CD4-positive, alpha-beta memory T cell (primary cell): ENCODE measurements at regions not wholly inside any gene's neighbourhood (a gene's known extent, or its start where the extent isn't known, plus 50 kb on each side); places are given as distances from the start of the nearest gene placed in this dataset.

ENCODE experiments used
- CTCF ChIA-PET: fragments of 350-600 bp; sonication (Branson Sonifier 250); formaldehyde crosslinking; loops from one replicate; lab custom pipeline; 2021; ENCODE audit warnings: inconsistent platforms; ENCODE audit not compliant: partially characterized antibody; lab: Charles Lee
- POLR2A ChIA-PET: fragments of 350-600 bp; sonication (Branson Sonifier 250); formaldehyde crosslinking; loops from one replicate; lab custom pipeline; 2021; ENCODE audit not compliant: partially characterized antibody; lab: Charles Lee
- DNase-seq, 5 donors: peaks; one replicate each; pipeline versions ENCODE4 v3.0.0 to v3.0.0-alpha.2; 2020 to 2022; ENCODE audit warnings: mixed read lengths in 1 of 5
- H3K27ac ChIP-seq: one replicate; pipeline ENCODE4 v1.7.0; 2013; ENCODE audit warnings: low read depth, low read length
- H3K27me3 ChIP-seq: 2 replicates; pipeline ENCODE4 v1.7.0; 2013; ENCODE audit warnings: mild to moderate bottlenecking, low read length, moderate library complexity; ENCODE audit not compliant: insufficient read depth
- H3K36me3 ChIP-seq: 2 replicates; pipeline ENCODE4 v1.7.0; 2013; ENCODE audit warnings: mild to moderate bottlenecking, low read length, moderate library complexity; ENCODE audit not compliant: insufficient read depth
- H3K4me1 ChIP-seq: 2 replicates; pipeline ENCODE4 v1.7.0; 2013; ENCODE audit warnings: mild to moderate bottlenecking, low read length, moderate library complexity; ENCODE audit not compliant: insufficient read depth
- H3K4me3 ChIP-seq, 2 donors: one replicate each; pipeline ENCODE4 v1.7.0; 2013; ENCODE audit warnings: low read length in 2 of 2, mild to moderate bottlenecking in 1 of 2
- H3K9me3 ChIP-seq, 2 donors: one replicate each; pipeline ENCODE4 v1.7.0; 2013; ENCODE audit warnings: low read length in 2 of 2, control low read depth in 1 of 2; ENCODE audit not compliant: control insufficient read depth in 1 of 2
- H3K27ac Mint-ChIP-seq, 7 donors: one replicate each; pipeline ENCODE4 v1.8.0; 2020 to 2021; ENCODE audit warnings: mixed read lengths in 7 of 7, mild to moderate bottlenecking in 6 of 7, inconsistent platforms in 3 of 7, moderate library complexity in 3 of 7
- H3K27me3 Mint-ChIP-seq, 2 donors: one replicate each; pipeline ENCODE4 v1.8.0; 2020 to 2021; ENCODE audit warnings: mixed read lengths in 2 of 2
- H3K36me3 Mint-ChIP-seq, 2 donors: one replicate each; pipeline ENCODE4 v1.8.0; 2020 to 2021; ENCODE audit warnings: mixed read lengths in 2 of 2, inconsistent platforms in 1 of 2, mild to moderate bottlenecking in 1 of 2
- H3K4me1 Mint-ChIP-seq, 4 donors: one replicate each; pipeline ENCODE4 v1.8.0; 2020 to 2021; ENCODE audit warnings: mixed read lengths in 4 of 4, mild to moderate bottlenecking in 1 of 4
- H3K4me3 Mint-ChIP-seq, 8 donors: one replicate each; pipeline ENCODE4 v1.8.0; 2020 to 2021; ENCODE audit warnings: mixed read lengths in 8 of 8, mild to moderate bottlenecking in 7 of 8, moderate library complexity in 6 of 8, inconsistent platforms in 3 of 8
- H3K9me3 Mint-ChIP-seq, 8 donors: one replicate each; pipeline ENCODE4 v1.8.0; 2020 to 2021; ENCODE audit warnings: mixed read lengths in 8 of 8, mild to moderate bottlenecking in 5 of 8, inconsistent platforms in 3 of 8, moderate library complexity in 1 of 8
- intact Hi-C: fragments of 100-400 bp; cut with micrococcal nuclease; formaldehyde crosslinking; loops from one replicate; pipeline ENCODE4 v1.15.1; 2023

GRCh38 chr9:99466104-99466503 lies 244.0 kb downstream of the SEC61B start:
- H3K36me3 ChIP-seq, result no peaks in the 10 kb centered on the region
- POLR2A ChIA-PET, result no interaction called here
- H3K4me1 ChIP-seq, result no peaks in the 10 kb centered on the region
- H3K9me3 Mint-ChIP-seq, result peaks cover 0 to 4% (median 0%) of the 10 kb centered on the region in 8 donors
- no peak overlapping the region for H3K4me3 Mint-ChIP-seq
- H3K9me3 ChIP-seq, result no peaks in the 10 kb centered on the region
- CTCF ChIA-PET, result interaction anchor here (0.7 kb wide), 1 partner anchor 23 kb away, joined by 3 read pairs; no protein-coding TSS in a partner anchor
- H3K4me3 ChIP-seq, result no peak overlapping the region
- H3K27ac ChIP-seq, result no peak overlapping the region
- no peaks in the 10 kb centered on the region for H3K36me3 Mint-ChIP-seq
- no peaks in the 10 kb centered on the region for H3K4me1 Mint-ChIP-seq
- intact Hi-C loops, result no loop called here
- DNase-seq, result no peak
- no peak overlapping the region for H3K27ac Mint-ChIP-seq
- H3K27me3 Mint-ChIP-seq, result peaks cover 6 to 9% of the 10 kb centered on the region in 2 donors
- H3K27me3 ChIP-seq, result peaks cover 6% of the 10 kb centered on the region

- CTCF ChIA-PET, result interaction anchor here (0.7 kb wide), 1 partner anchor 24 kb away, joined by 3 read pairs; no protein-coding TSS in a partner anchor
- Histone ChIP-seq H3K36me3 (no peaks in the 10 kb centered on the region), H3K9me3 (no peaks in the 10 kb centered on the region), H3K27me3 (peaks cover 6% of the 10 kb centered on the region), H3K4me3 (no peak overlapping the region), H3K27ac (no peak overlapping the region), H3K4me1 (no peaks in the 10 kb centered on the region)
- no peak for DNase-seq
- Mint-ChIP-seq H3K9me3 (peaks cover 0 to 4% (median 0%) of the 10 kb centered on the region in 8 donors), H3K27ac (no peak overlapping the region), H3K27me3 (peaks cover 6 to 9% of the 10 kb centered on the region in 2 donors), H3K4me1 (no peaks in the 10 kb centered on the region), H3K36me3 (no peaks in the 10 kb centered on the region), H3K4me3 (no peak overlapping the region)
- POLR2A ChIA-PET, result no interaction called here
- intact Hi-C loops, result no loop called here
These were observed 244.7 kb downstream of the SEC61B start for GRCh38 chr9:99466781-99467180.

GRCh38 chr9:99471033-99471432 lies 249.0 kb downstream of the SEC61B start:
- Mint-ChIP-seq H3K27ac (no peak overlapping the region), H3K9me3 (peaks cover 0 to 4% (median 0%) of the 10 kb centered on the region in 8 donors), H3K4me1 (no peaks in the 10 kb centered on the region), H3K27me3 (peaks cover 8 to 11% of the 10 kb centered on the region in 2 donors), H3K36me3 (no peaks in the 10 kb centered on the region), H3K4me3 (no peak overlapping the region)
- H3K4me3 ChIP-seq, result no peak overlapping the region
- peaks cover 6% of the 10 kb centered on the region for H3K27me3 ChIP-seq
- no peaks in the 10 kb centered on the region for H3K9me3 ChIP-seq
- ChIA-PET POLR2A (no interaction called here), CTCF (no interaction called here)
- DNase-seq, result no peak
- H3K4me1 ChIP-seq, result no peaks in the 10 kb centered on the region
- no peak overlapping the region for H3K27ac ChIP-seq
- no peaks in the 10 kb centered on the region for H3K36me3 ChIP-seq
- intact Hi-C loops, result no loop called here

GRCh38 chr9:99472240-99472915 lies 250.3 kb downstream of the SEC61B start:
- Mint-ChIP-seq H3K36me3 (no peaks in the 10 kb centered on the region), H3K27me3 (peaks cover 8 to 11% of the 10 kb centered on the region in 2 donors), H3K27ac (no peak overlapping the region), H3K4me1 (no peaks in the 10 kb centered on the region), H3K4me3 (no peak overlapping the region), H3K9me3 (peaks cover 0 to 4% (median 0%) of the 10 kb centered on the region in 8 donors)
- H3K4me3 ChIP-seq, result no peak overlapping the region
- ChIA-PET CTCF (no interaction called here), POLR2A (no interaction called here)
- H3K4me1 ChIP-seq, result no peaks in the 10 kb centered on the region
- intact Hi-C loops, result no loop called here
- H3K27me3 ChIP-seq, result no peaks in the 10 kb centered on the region
- H3K9me3 ChIP-seq, result no peaks in the 10 kb centered on the region
- no peak for DNase-seq
- H3K27ac ChIP-seq, result no peak overlapping the region
- H3K36me3 ChIP-seq, result no peaks in the 10 kb centered on the region

- no peak overlapping the region for H3K27ac ChIP-seq
- H3K27ac Mint-ChIP-seq, result no peak overlapping the region
- H3K9me3 ChIP-seq, result no peaks in the 10 kb centered on the region
- intact Hi-C loops, result no loop called here
- DNase-seq, result no peak
- H3K27me3 Mint-ChIP-seq, result peaks cover 8 to 11% of the 10 kb centered on the region in 2 donors
- no peaks in the 10 kb centered on the region for H3K27me3 ChIP-seq
- ChIA-PET POLR2A (no interaction called here), CTCF (no interaction called here)
- peaks cover 0 to 4% (median 0%) of the 10 kb centered on the region in 8 donors for H3K9me3 Mint-ChIP-seq
- no peaks in the 10 kb centered on the region for H3K4me1 ChIP-seq
- H3K36me3 Mint-ChIP-seq, result no peaks in the 10 kb centered on the region
- no peak overlapping the region for H3K4me3 ChIP-seq
- no peak overlapping the region for H3K4me3 Mint-ChIP-seq
- H3K36me3 ChIP-seq, result no peaks in the 10 kb centered on the region
- H3K4me1 Mint-ChIP-seq, result no peaks in the 10 kb centered on the region
These were observed 250.8 kb downstream of the SEC61B start for GRCh38 chr9:99472916-99473245.

GRCh38 chr9:99474186-99474585 lies 252.1 kb downstream of the SEC61B start:
- Histone ChIP-seq H3K27me3 (no peaks in the 10 kb centered on the region), H3K27ac (no peak overlapping the region), H3K36me3 (no peaks in the 10 kb centered on the region), H3K4me1 (no peaks in the 10 kb centered on the region), H3K9me3 (no peaks in the 10 kb centered on the region), H3K4me3 (no peak overlapping the region)
- H3K4me3 Mint-ChIP-seq, result no peak overlapping the region
- DNase-seq, result no peak
- H3K36me3 Mint-ChIP-seq, result no peaks in the 10 kb centered on the region
- POLR2A ChIA-PET, result no interaction called here
- H3K27me3 Mint-ChIP-seq, result peaks cover 7 to 8% of the 10 kb centered on the region in 2 donors
- intact Hi-C loops, result no loop called here
- H3K27ac Mint-ChIP-seq, result no peak overlapping the region
- CTCF ChIA-PET, result interaction anchor here (0.9 kb wide), 1 partner anchor 14 kb away, joined by 3 read pairs; no protein-coding TSS in a partner anchor
- no peaks in the 10 kb centered on the region for H3K4me1 Mint-ChIP-seq
- no peaks in the 10 kb centered on the region for H3K9me3 Mint-ChIP-seq

GRCh38 chr9:99475401-99476065 lies 253.5 kb downstream of the SEC61B start:
- no peaks in the 10 kb centered on the region for H3K9me3 Mint-ChIP-seq
- H3K27me3 Mint-ChIP-seq, result peaks cover 5 to 7% of the 10 kb centered on the region in 2 donors
- no peaks in the 10 kb centered on the region for H3K9me3 ChIP-seq
- H3K27ac Mint-ChIP-seq, result no peak overlapping the region
- no peak overlapping the region for H3K27ac ChIP-seq
- H3K36me3 Mint-ChIP-seq, result no peaks in the 10 kb centered on the region
- no peak for DNase-seq
- H3K4me3 Mint-ChIP-seq, result no peak overlapping the region
- intact Hi-C loops, result no loop called here
- H3K4me1 ChIP-seq, result no peaks in the 10 kb centered on the region
- ChIA-PET CTCF (no interaction called here), POLR2A (no interaction called here)
- H3K4me1 Mint-ChIP-seq, result no peaks in the 10 kb centered on the region
- H3K4me3 ChIP-seq, result no peak overlapping the region
- H3K27me3 ChIP-seq, result no peaks in the 10 kb centered on the region
- no peaks in the 10 kb centered on the region for H3K36me3 ChIP-seq
